H9 (cell line): ENCODE measurements at regions not wholly inside any gene's neighbourhood (a gene's known extent, or its start where the extent isn't known, plus 50 kb on each side); places are given as distances from the start of the nearest gene placed in this dataset.

Experiments used
- DNase-seq: peaks from one replicate; pipeline ENCODE4 v3.0.0-alpha.2; 2017
- H2AFZ ChIP-seq: one replicate; pipeline ENCODE4 v1.6.1; 2013; ENCODE audit warnings: mild to moderate bottlenecking, low read length, control low read depth, moderate library complexity
- H2AK5ac ChIP-seq: 2 replicates; pipeline ENCODE4 v1.6.1; 2013; ENCODE audit warnings: low read length, control low read depth, mixed read lengths; ENCODE audit not compliant: insufficient read length
- H2BK120ac ChIP-seq: one replicate; pipeline ENCODE4 v1.6.1; 2013; ENCODE audit warnings: low read depth, mild to moderate bottlenecking, low read length, control low read depth, inconsistent platforms; ENCODE audit not compliant: poor library complexity, severe bottlenecking
- H2BK12ac ChIP-seq: 2 replicates; pipeline ENCODE4 v1.6.1; 2013; ENCODE audit warnings: low read length, control low read depth, mixed read lengths, low read depth; ENCODE audit not compliant: insufficient read length
- H2BK15ac ChIP-seq: 2 replicates; pipeline ENCODE4 v1.6.1; 2013; ENCODE audit warnings: low read depth, low read length, control low read depth
- H2BK20ac ChIP-seq: one replicate; pipeline ENCODE4 v1.6.1; 2013; ENCODE audit warnings: low read depth, mild to moderate bottlenecking, low read length, control low read depth, inconsistent platforms; ENCODE audit not compliant: poor library complexity, severe bottlenecking
- H2BK5ac ChIP-seq: 2 replicates; pipeline ENCODE4 v1.6.1; 2013; ENCODE audit warnings: low read length, control low read depth, mixed read lengths; ENCODE audit not compliant: insufficient read length
- H3K14ac ChIP-seq: 2 replicates; pipeline ENCODE4 v1.6.1; 2013; ENCODE audit warnings: low read length, control low read depth; ENCODE audit not compliant: insufficient read depth
- H3K18ac ChIP-seq: 2 replicates; pipeline ENCODE4 v1.6.1; 2013; ENCODE audit warnings: low read depth, mild to moderate bottlenecking, mixed read lengths, low read length, control low read depth; ENCODE audit not compliant: insufficient read length
- H3K23ac ChIP-seq: 2 replicates; pipeline ENCODE4 v1.6.1; 2013; ENCODE audit warnings: low read length, control low read depth, mixed read lengths, low read depth; ENCODE audit not compliant: insufficient read length
- H3K23me2 ChIP-seq: 2 replicates; pipeline ENCODE4 v1.6.1; 2013; ENCODE audit warnings: low read depth, mild to moderate bottlenecking, mixed read lengths, low read length, control low read depth; ENCODE audit not compliant: insufficient read length, poor library complexity, severe bottlenecking
- H3K27ac ChIP-seq: 2 replicates; pipeline ENCODE4 v1.5.1; 2013; ENCODE audit warnings: low read length, control low read depth, mixed read lengths, low read depth; ENCODE audit not compliant: insufficient read length
- H3K27me3 ChIP-seq: 2 replicates; pipeline ENCODE4 v1.6.1; 2013; ENCODE audit warnings: low read length, control low read depth, inconsistent platforms; ENCODE audit not compliant: insufficient read depth
- H3K4ac ChIP-seq: 2 replicates; pipeline ENCODE4 v1.6.1; 2013; ENCODE audit warnings: low read depth, mild to moderate bottlenecking, control low read depth, inconsistent platforms, low read length, moderate library complexity
- H3K4me1 ChIP-seq: 2 replicates; pipeline ENCODE4 v1.6.1; 2013; ENCODE audit warnings: low read length, control low read depth, inconsistent platforms; ENCODE audit not compliant: insufficient read depth
- H3K4me2 ChIP-seq: 2 replicates; pipeline ENCODE4 v1.6.1; 2013; ENCODE audit warnings: low read length, control low read depth, mixed read lengths; ENCODE audit not compliant: insufficient read length, insufficient read depth
- H3K56ac ChIP-seq: 2 replicates; pipeline ENCODE4 v1.6.1; 2013; ENCODE audit warnings: low read depth, mild to moderate bottlenecking, mixed read lengths, low read length, control low read depth; ENCODE audit not compliant: insufficient read length
- H3K79me1 ChIP-seq: 2 replicates; pipeline ENCODE4 v1.6.1; 2013; ENCODE audit warnings: low read depth, mild to moderate bottlenecking, moderate library complexity, low read length, control low read depth, inconsistent platforms; ENCODE audit not compliant: insufficient read depth, poor library complexity, severe bottlenecking
- H3K79me2 ChIP-seq: 2 replicates; pipeline ENCODE4 v1.6.1; 2013; ENCODE audit warnings: low read length, control low read depth, inconsistent platforms; ENCODE audit not compliant: insufficient read depth
- H3K9ac ChIP-seq: 2 replicates; pipeline ENCODE4 v1.6.1; 2013; ENCODE audit warnings: low read length, control low read depth, mixed read lengths; ENCODE audit not compliant: insufficient read length; ENCODE audit errors: extremely low read depth
- H3K9me3 ChIP-seq: one replicate; pipeline ENCODE4 v1.6.1; 2013; ENCODE audit warnings: low read depth, low read length, inconsistent platforms; ENCODE audit not compliant: control insufficient read depth
- H3T11ph ChIP-seq: one replicate; pipeline ENCODE4 v1.6.1; 2013; ENCODE audit warnings: mild to moderate bottlenecking, low read length, control low read depth, inconsistent platforms
- H4K20me1 ChIP-seq: one replicate; pipeline ENCODE4 v1.6.1; 2013; ENCODE audit not compliant: control insufficient read depth, insufficient read length, insufficient read depth
- H4K5ac ChIP-seq: 2 replicates; pipeline ENCODE4 v1.6.1; 2013; ENCODE audit warnings: low read depth, mild to moderate bottlenecking, mixed read lengths, low read length, control low read depth; ENCODE audit not compliant: insufficient read length
- H4K8ac ChIP-seq: replicated peaks from 2 replicates; pipeline ENCODE4 v1.6.1; 2013; ENCODE audit warnings: low read length, control low read depth, mixed read lengths, low read depth; ENCODE audit not compliant: insufficient read length
- H4K91ac ChIP-seq: 2 replicates; pipeline ENCODE4 v1.6.1; 2013; ENCODE audit warnings: low read depth, mild to moderate bottlenecking, moderate library complexity, mixed read lengths, low read length, control low read depth; ENCODE audit not compliant: insufficient read length
- H3K27ac Mint-ChIP-seq, 3 experiments: 2 replicates in 2 of 3; 3 replicates in 1 of 3; pipeline ENCODE4 v1.8.0; 2020 to 2021; ENCODE audit warnings: mixed read lengths in 3 of 3, mild to moderate bottlenecking in 1 of 3, moderate library complexity in 1 of 3
- H3K27me3 Mint-ChIP-seq: 2 replicates; pipeline ENCODE4 v1.8.0; 2021; ENCODE audit warnings: low read depth, mild to moderate bottlenecking, moderate library complexity, mixed read lengths
- H3K36me3 Mint-ChIP-seq, 3 experiments: 2 replicates in 2 of 3; 3 replicates in 1 of 3; pipeline ENCODE4 v1.8.0; 2020 to 2021; ENCODE audit warnings: low read depth in 3 of 3, mixed read lengths in 3 of 3; ENCODE audit not compliant: insufficient read depth in 1 of 3
- H3K4me1 Mint-ChIP-seq, 2 experiments: 2 replicates each; pipeline ENCODE4 v1.8.0; 2020; ENCODE audit warnings: mixed read lengths in 2 of 2
- H3K4me3 Mint-ChIP-seq, 2 experiments: 2 replicates in 1 of 2; 3 replicates in 1 of 2; pipeline ENCODE4 v1.8.0; 2020 to 2021; ENCODE audit warnings: mild to moderate bottlenecking in 2 of 2, mixed read lengths in 2 of 2, moderate library complexity in 1 of 2
- H3K9me3 Mint-ChIP-seq, 2 experiments: 2 replicates in 1 of 2; 3 replicates in 1 of 2; pipeline ENCODE4 v1.8.0; 2020; ENCODE audit warnings: mild to moderate bottlenecking in 2 of 2, mixed read lengths in 2 of 2, moderate library complexity in 1 of 2
- CTCF ChIP-seq: fragments of 200-600 bp; sonication (generic); conservative IDR thresholded peaks from 3 replicates; pipeline ENCODE4 v1.8.0; 2021; ENCODE audit warnings: antibody characterized with exemption, mild to moderate bottlenecking
- WGBS: extraction: QIAGEN DNeasy Blood & Tissue Kit; methylation state at CpG from one replicate; pipeline ENCODE4 v1.1.7; 2013; ENCODE audit warnings: missing lambda C conversion rate, low lambda C conversion rate, mixed read lengths; ENCODE audit not compliant: insufficient read length; ENCODE audit errors: extremely low coverage; 5-methylcytosine and 5-hydroxymethylcytosine counted together

- no peaks in the 10 kb centered on the region for H3K4me1 ChIP-seq
- no peak overlapping the region for H3K27ac ChIP-seq
- H3K79me1 ChIP-seq, result no peaks in the 10 kb centered on the region
- H3K9ac ChIP-seq, result no peak overlapping the region
- WGBS, result no CpG with 5 or more reads among the region's 5 CpGs
- no peaks in the 10 kb centered on the region for H3K23me2 ChIP-seq
- no peak overlapping the region for H3K4ac ChIP-seq
- no peak overlapping the region for H4K8ac ChIP-seq
- no peak overlapping the region for H2BK120ac ChIP-seq
- no peaks in the 10 kb centered on the region for H3K27me3 ChIP-seq
- H3K18ac ChIP-seq, result no peak overlapping the region
- no peaks in the 10 kb centered on the region for H3K79me2 ChIP-seq
- Mint-ChIP-seq H3K27me3 (no peaks in the 10 kb centered on the region; the same call in 1 of the 2 replicates), H3K4me3 (no peak overlapping the region), H3K27ac (no peak overlapping the region), H3K9me3 (no peaks in the 10 kb centered on the region; a peak in 1 of 5 replicates), H3K4me1 (peaks cover 6 to 9% of the 10 kb centered on the region in 2 experiments; a peak in 2 of 4 replicates), H3K36me3 (no peaks in the 10 kb centered on the region; a peak in 2 of 7 replicates)
- H3K56ac ChIP-seq, result no peak overlapping the region
- no peak overlapping the region for H2AFZ ChIP-seq
- no peak overlapping the region for H3K4me2 ChIP-seq
- no peaks in the 10 kb centered on the region for H4K20me1 ChIP-seq
- DNase-seq, result no peak
- H2AK5ac ChIP-seq, result no peak overlapping the region
- H3T11ph ChIP-seq, result no peak overlapping the region
- no peak for TF ChIP-seq CTCF
- no peak overlapping the region for H3K23ac ChIP-seq
- no peak overlapping the region for H2BK12ac ChIP-seq
- no peak overlapping the region for H3K14ac ChIP-seq
- no peak overlapping the region for H2BK5ac ChIP-seq
- no peak overlapping the region for H4K91ac ChIP-seq
- H2BK20ac ChIP-seq, result no peak overlapping the region
- H4K5ac ChIP-seq, result no peak overlapping the region
- no peak overlapping the region for H2BK15ac ChIP-seq
- no peaks in the 10 kb centered on the region for H3K9me3 ChIP-seq
These were observed 223.0 kb upstream of the ARID1B start for GRCh38 chr6:156554160-156554559.
